Nephron progenitor cell (in vitro differentiated cells): ENCODE measurements at regions not wholly inside any gene's neighbourhood (a gene's known extent, or its start where the extent isn't known, plus 50 kb on each side); places are given as distances from the start of the nearest gene placed in this dataset.

Source experiments
- DNase-seq: peaks from one replicate; pipeline ENCODE4 v3.0.0; 2021
- H3K27ac Mint-ChIP-seq: 2 replicates; pipeline ENCODE4 v1.8.0; 2021; ENCODE audit warnings: mild to moderate bottlenecking, moderate library complexity, mixed read lengths
- H3K27me3 Mint-ChIP-seq: 2 replicates; pipeline ENCODE4 v1.8.0; 2021; ENCODE audit warnings: mild to moderate bottlenecking, low read depth, mixed read lengths; ENCODE audit not compliant: poor library complexity
- H3K36me3 Mint-ChIP-seq: 2 replicates; pipeline ENCODE4 v1.8.0; 2021; ENCODE audit warnings: low read depth, mixed read lengths
- H3K4me1 Mint-ChIP-seq: 2 replicates; pipeline ENCODE4 v1.8.0; 2021; ENCODE audit warnings: mixed read lengths
- H3K4me3 Mint-ChIP-seq: 2 replicates; pipeline ENCODE4 v1.8.0; 2021; ENCODE audit warnings: mild to moderate bottlenecking, moderate library complexity, mixed read lengths
- H3K9me3 Mint-ChIP-seq: 2 replicates; pipeline ENCODE4 v1.8.0; 2021; ENCODE audit warnings: mild to moderate bottlenecking, moderate library complexity, mixed read lengths
- CTCF ChIP-seq: fragments of 200-600 bp; sonication (generic); IDR thresholded peaks from 2 replicates; pipeline ENCODE4 v1.5.0; 2021; ENCODE audit warnings: antibody characterized with exemption

DNA sequence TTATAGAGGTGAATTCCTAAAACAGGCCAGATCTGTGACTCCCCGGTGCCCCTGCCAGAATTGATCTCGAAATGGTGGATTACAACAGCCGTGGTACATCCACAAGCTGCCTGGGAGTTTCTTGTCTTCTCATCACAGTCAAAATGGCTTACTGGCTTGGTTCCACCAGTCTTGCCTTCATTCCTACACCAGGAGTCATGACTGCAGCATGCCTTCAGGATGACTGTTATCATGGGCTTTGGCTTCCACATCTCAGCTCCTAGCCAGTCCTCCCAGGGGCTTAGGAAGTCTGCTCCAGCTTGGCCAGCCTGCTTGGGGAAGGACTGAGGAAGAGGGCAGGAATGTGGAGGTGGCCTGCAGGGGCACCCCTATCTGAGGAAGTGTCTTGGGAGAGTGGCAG, 132.9 kb upstream of the NR3C1 start:
- Mint-ChIP-seq H3K27ac (no peak overlapping the region), H3K4me3 (no peak overlapping the region), H3K9me3 (peaks cover 10% of the 10 kb centered on the region), H3K36me3 (no peaks in the 10 kb centered on the region), H3K4me1 (no peaks in the 10 kb centered on the region), H3K27me3 (no peaks in the 10 kb centered on the region)
- TF ChIP-seq CTCF, result no peak
- no peak for DNase-seq

- Mint-ChIP-seq H3K27me3 (no peaks in the 10 kb centered on the region), H3K36me3 (no peaks in the 10 kb centered on the region), H3K4me1 (no peaks in the 10 kb centered on the region), H3K4me3 (no peak overlapping the region), H3K27ac (no peak overlapping the region), H3K9me3 (peaks cover 10% of the 10 kb centered on the region)
- no peak for DNase-seq
- TF ChIP-seq CTCF, result no peak
Measured at GRCh38 chr5:143534761-143535154, 131.3 kb upstream of the NR3C1 start.

DNA sequence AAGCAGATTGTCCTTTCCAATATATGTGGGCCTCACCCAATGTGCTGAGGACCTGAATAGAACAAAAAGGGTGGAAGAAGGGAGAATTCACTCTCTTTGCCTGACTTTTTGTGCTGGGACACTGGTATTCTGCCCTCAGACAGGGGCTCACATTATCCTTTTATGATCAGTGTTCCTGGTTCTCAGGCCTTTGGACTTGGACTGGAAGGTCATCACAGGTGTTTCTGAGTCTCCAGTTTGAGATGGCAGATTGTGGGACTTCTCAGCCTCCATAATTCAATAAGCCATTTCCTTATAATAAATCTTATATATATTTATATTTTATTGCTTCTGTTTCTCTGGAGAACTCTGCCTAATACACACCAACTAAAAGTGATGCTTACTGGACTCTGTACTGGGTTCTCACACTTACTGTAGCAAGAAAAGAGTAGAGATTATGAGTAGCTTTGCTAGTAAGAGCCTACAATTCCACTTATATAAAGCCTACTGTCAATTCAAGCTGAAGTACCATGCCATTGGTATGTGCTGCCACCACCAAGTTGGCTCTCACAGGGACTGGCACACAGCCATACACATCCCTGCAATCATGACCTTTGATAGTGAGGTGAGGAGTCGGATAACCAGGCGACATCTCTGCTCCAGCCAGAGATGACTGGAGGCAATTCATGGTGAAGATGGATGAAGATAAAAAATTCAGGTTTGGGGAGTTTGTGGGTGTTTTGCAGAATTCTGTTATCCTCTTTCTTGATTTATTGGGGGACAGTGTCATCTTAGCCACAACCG, 130.7 kb upstream of the NR3C1 start:
- Mint-ChIP-seq H3K9me3 (peaks cover 4% of the 10 kb centered on the region), H3K4me1 (no peaks in the 10 kb centered on the region), H3K27me3 (no peaks in the 10 kb centered on the region), H3K27ac (no peak overlapping the region), H3K36me3 (no peaks in the 10 kb centered on the region), H3K4me3 (no peak overlapping the region)
- no peak for DNase-seq
- TF ChIP-seq CTCF, result no peak

- Mint-ChIP-seq H3K4me1 (no peaks in the 10 kb centered on the region), H3K27ac (no peak overlapping the region)
- no peak for TF ChIP-seq CTCF
Measured at GRCh38 chr5:143533475-143533874, 130.0 kb upstream of the NR3C1 start.

GRCh38 chr5:143527808-143528207, 124.3 kb upstream of the NR3C1 start:
- DNase-seq, result no peak
- no peak for TF ChIP-seq CTCF
- no peak overlapping the region for H3K4me3 Mint-ChIP-seq
- no peaks in the 10 kb centered on the region for H3K9me3 Mint-ChIP-seq
- H3K27me3 Mint-ChIP-seq, result no peaks in the 10 kb centered on the region
- H3K4me1 Mint-ChIP-seq, result no peaks in the 10 kb centered on the region
- H3K27ac Mint-ChIP-seq, result no peak overlapping the region
- H3K36me3 Mint-ChIP-seq, result no peaks in the 10 kb centered on the region

More at GRCh38 chr5:143533475-143533874, 130.0 kb upstream of the NR3C1 start:
- Mint-ChIP-seq H3K36me3 (no peaks in the 10 kb centered on the region), H3K9me3 (no peaks in the 10 kb centered on the region), H3K4me3 (no peak overlapping the region), H3K27me3 (no peaks in the 10 kb centered on the region)
- DNase-seq, result no peak

DNA sequence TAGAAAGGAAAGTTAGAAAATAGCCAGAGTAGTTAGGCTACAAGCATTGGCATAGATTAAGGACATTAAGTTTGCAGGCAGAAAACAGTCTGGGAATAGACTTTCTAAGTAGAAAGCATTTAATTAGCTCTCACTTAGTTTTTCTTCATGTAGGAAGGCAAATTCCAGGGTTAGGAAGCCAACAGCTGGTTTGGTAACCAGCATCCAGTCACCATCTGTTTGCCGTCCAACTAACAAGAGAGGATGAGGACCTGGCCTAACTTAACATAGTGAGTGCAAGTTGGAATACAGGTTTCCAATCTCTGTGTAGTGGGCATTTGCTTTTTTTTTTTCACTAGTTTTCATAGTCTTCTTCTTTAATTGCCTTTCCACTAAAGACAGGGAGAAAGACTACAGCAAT, 121.7 kb upstream of the NR3C1 start:
- H3K27ac Mint-ChIP-seq, result no peak overlapping the region
- no peak for TF ChIP-seq CTCF
- H3K4me3 Mint-ChIP-seq, result no peak overlapping the region
- no peaks in the 10 kb centered on the region for H3K27me3 Mint-ChIP-seq
- no peaks in the 10 kb centered on the region for H3K9me3 Mint-ChIP-seq
- H3K4me1 Mint-ChIP-seq, result no peaks in the 10 kb centered on the region
- no peak for DNase-seq
- H3K36me3 Mint-ChIP-seq, result no peaks in the 10 kb centered on the region
